ENCODE measurements at regions not wholly inside any gene's neighbourhood (a gene's known extent, or its start where the extent isn't known, plus 50 kb on each side); places are given as distances from the start of the nearest gene placed in this dataset.

DNA sequence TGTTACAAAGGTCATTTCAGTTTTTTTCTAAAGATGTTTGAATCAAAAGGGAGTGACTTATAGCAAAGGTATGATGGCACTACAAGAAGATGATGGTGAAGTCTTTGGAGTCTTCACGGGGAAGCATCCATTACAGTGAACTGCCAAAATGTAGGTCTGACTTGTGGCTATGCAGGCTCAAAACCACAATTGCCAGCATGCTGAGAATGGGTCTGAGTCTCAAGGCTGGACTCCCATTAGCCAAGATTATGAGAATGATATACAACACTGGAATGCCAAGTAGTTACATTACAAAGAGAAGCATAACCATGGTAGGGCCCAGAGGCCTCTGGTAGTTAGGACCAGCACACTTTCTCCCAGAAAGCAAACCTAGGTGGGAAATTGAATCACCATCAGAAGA, 194.2 kb downstream of the MTHFS start:
- no peak for TF ChIP-seq EZH2 (IDR thresholded peaks at IDR 0.05; ENCODE audit: insufficient read depth, low read length)
- TF ChIP-seq, protein P1, sequence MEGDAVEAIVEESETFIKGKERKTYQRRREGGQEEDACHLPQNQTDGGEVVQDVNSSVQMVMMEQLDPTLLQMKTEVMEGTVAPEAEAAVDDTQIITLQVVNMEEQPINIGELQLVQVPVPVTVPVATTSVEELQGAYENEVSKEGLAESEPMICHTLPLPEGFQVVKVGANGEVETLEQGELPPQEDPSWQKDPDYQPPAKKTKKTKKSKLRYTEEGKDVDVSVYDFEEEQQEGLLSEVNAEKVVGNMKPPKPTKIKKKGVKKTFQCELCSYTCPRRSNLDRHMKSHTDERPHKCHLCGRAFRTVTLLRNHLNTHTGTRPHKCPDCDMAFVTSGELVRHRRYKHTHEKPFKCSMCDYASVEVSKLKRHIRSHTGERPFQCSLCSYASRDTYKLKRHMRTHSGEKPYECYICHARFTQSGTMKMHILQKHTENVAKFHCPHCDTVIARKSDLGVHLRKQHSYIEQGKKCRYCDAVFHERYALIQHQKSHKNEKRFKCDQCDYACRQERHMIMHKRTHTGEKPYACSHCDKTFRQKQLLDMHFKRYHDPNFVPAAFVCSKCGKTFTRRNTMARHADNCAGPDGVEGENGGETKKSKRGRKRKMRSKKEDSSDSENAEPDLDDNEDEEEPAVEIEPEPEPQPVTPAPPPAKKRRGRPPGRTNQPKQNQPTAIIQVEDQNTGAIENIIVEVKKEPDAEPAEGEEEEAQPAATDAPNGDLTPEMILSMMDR (IDR thresholded peaks at IDR 0.05; ENCODE audit: insufficient read depth, low read depth, low read length): no peak
